ENCODE measurements at regions not wholly inside any gene's neighbourhood (a gene's known extent, or its start where the extent isn't known, plus 50 kb on each side); places are given as distances from the start of the nearest gene placed in this dataset.

DNA sequence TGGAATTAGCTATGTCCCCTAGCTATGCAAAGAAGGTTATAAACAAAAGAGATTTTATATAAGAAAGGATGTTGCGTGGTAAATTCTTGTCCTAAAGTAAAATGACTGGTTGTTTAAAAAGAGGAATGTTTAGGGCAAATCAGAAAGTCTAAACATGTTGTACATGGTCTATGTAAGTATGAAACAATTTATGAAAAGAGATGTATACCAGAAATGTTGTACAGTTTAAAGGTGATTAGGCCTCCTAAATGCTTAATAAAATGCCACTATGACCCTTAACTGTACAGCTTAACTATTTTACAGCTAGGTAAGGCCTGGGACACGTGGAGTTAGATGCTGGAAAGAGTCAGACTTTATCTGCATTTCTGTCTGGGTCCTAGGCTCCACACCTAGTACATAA is 775.9 kb upstream of the KLHL1 start:
- no peak for DNase-seq

DNA sequence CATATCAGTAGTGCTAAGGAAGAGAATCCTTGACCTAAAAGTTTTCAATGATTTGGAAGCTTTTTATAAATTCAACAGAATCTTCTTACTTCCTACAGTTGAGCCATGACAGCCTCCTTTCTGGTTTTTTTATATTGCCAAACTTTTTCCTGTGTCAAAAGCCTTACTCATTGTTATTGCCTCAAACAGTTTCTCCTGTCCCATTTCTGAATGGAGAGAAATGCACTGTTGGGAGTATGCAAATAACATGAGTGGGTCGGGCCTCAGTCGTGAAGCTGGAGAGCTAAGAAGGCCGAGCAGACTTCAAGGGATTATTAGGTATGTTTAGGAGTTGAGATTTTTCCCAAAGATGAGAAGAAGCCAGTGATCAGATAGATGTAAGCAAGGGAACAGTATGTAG is 766.4 kb upstream of the KLHL1 start:
- no peak for DNase-seq

DNA sequence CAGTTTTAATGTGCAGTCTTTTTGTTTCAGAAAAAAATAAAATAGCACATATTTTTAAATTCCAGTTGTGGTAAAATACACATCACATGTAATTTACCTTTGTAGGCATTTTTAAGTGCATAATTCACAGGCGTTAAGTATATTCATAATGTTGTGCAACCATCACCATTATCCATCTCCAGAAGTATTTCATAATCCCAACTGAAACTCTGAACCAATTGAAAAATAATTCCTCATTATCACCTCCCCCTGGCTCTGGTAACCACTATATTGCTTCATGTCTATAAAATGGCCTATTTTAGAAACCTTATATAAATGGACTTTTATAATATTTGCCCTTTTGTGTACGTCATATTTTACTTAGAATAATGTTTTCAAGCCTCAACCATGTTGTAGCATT is 756.5 kb upstream of the KLHL1 start:
- no peak for DNase-seq

DNA sequence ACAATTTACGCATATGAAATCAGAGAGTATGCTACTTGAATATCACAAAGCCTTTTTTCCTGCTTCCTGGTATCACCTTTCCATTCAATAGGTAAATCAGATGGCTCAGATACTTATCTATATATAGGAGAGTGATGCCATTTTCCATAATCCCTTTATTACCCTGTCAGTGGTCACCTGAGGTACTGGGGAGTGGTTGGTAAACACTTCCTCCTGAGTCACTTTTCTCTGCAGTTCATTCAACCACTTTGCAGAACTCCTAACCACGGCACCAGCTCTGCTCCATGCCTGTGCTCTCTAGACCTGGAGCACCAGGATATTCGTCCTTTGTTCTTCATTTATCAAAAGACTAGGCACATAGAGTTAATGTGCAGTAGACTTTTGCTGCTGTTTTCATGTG is 748.5 kb upstream of the KLHL1 start:
- DNase-seq, result no peak

DNA sequence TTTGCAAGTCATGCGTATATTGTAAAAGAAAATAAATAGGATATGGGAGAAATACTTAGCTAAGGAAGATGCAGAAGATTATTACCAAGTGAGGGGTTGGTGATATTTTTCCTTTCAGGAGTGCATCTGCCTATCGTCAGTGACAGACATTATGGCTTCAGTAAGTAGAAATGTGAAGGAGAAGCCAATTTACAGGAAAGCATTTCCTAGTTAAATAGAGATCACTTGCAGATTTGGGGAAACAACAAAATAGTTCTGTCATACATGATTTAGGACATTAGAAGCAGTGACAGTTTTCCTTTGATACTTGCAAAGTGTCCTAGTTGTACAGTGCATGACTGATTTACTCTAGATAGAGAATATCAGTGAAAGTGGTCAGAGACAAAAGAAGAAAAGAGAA is 747.8 kb upstream of the KLHL1 start:
- no peak for DNase-seq

DNA sequence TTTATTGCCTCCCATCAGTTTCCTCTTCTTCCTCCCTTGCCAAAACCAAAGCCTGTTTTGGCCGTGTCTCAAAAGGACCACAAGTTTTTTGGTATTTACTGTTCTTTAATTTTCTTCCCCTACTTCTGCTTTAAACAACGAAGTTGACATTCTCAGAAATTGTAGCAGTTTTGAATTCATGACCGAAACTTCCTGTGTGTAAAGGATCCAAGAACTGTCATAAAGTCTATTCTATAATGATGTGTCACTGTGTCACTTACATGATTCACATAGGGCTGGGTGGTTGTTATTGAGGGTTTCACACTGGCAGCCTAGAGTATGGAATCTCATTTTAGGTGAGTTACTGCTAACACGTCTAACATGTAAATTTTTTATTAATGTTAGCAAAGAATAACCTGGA is 741.0 kb upstream of the KLHL1 start:
- DNase-seq, result no peak

DNA sequence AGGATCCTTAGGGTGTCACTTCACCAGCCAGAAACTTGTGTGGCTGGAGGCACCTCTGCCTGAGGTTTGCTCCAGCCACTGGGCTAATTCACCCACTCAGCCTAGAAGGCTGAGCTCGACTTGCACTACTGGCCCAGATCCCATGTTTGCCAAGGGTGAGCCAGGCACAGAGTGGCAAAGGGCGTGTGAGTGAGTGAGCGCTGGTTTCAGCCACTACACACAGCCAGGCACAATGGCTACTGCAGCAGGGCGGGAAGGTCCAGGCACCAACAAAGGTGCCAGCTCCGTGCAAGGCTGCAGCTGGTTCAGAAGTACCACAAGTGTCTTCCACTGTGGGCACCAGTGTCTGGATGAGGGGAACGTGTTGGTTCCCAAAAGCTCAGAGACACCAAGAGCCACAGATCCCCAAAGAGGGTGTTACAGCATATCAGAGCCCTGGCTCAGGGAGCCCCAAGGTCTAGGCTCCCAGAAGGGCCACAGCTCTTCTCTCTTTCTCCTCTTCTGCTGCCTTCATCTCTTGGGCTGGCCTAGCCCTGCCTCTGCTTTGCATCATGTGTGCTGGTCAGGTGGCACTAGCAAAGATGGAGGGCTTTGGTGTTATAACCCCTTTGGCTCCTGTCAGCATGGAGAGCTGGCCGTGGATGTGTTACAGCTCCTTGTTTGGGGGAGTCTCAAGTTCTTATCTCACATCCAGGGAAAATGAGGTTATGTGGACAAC is 736.3 kb upstream of the KLHL1 start:
- DNase-seq, result no peak

DNA sequence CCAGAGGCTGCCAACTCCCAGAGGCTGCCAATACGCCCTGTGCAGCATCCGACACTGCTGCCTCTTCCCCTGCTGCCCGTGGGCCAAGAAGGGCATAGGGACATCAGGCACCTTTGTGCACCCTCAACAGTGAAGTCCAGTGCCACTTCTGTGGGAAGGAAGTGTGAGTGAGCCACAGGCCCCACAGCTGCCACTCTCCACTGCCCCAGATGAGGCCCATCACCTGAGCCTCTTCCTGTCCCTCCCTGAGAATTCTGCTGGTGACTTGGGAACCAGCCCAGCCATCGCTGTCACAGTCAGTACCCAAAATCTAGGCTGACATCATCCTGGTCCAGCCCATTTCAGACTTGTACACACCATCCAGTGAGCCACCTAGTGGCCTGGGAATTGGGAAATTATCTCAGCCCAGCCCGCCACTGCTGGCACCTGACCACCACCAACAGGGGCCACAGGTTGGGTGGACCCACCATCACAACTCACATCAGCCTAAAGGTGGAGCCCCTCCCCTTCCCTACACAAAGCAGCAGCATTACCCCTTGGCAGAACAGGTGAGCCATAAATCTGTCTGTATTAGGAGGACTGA is 733.9 kb upstream of the KLHL1 start:
- no peak for DNase-seq

DNA sequence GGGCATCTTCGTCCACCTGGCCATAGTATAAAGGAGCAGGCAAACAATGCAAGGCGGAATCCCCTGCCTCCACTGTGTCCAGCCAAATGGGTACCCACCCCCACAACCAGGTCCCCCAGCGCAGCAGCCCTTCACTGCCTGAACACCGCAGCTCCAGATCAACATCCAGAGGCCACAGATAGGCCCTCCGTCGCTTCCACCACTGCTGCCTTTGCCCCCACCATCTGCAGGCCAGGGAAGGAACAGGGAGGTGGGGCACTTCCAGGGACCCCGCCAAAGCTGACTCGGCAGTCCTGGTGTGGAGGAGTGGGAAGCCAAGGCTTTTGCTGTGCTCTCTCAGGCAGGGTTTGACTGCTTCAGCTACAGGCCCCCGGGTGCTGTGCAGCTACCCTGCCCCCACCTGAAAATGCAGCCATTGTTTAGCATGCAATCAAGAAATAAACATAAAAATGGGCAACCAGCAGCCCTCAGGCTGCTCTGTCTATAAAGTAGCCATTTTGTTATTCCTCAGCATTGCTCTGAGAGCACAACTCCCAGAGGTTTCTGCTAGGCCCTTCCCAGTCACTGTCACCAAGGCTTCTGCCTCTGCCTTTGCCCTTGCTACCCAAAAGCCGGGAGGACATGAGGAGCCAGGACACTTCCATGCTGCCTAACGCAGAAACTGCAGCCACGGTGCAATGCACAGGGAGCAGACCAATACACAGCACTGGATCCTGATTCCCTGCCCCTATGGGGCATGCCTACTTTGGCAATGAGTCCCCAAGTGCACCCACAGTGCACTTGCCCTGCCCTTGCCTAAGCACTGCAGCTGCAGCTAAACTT is 733.2 kb upstream of the KLHL1 start:
- no peak for DNase-seq

DNA sequence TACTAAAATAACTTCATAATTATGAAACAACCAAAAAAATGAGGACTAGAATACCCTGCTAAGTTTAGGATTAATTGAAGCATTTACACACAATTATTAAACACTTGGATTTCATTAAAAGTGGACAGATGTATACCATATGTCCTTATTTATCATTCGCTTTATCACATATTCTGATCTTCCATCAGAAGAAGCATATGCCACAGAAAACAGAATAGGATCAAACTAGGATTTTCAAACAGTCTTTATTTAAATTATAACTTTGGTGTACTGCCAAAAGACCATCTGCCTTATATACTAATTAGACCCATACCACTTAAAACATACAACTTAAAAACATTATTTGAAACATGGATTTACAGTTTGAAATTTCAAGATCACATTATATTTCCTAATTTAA is 727.1 kb upstream of the KLHL1 start:
- DNase-seq, result no peak

DNA sequence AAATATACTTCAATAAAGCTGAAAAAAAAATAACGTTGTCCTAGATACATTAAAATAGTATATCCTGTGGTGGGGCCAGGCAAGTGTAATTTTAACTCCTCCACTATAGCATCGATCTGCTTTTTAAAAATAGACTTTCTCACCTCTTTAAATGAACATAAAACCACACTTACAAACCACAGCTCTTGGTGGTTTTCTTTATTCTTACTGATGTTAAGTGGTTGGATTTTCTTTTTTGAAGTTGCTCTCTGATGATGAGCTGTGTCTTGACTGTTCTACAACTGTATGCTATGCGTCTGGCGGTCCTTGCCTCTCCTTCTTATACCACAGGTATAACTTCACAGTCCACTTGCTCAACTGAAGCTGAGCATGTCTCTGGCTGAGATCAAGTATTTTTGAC is 721.5 kb upstream of the KLHL1 start:
- DNase-seq, result no peak

DNA sequence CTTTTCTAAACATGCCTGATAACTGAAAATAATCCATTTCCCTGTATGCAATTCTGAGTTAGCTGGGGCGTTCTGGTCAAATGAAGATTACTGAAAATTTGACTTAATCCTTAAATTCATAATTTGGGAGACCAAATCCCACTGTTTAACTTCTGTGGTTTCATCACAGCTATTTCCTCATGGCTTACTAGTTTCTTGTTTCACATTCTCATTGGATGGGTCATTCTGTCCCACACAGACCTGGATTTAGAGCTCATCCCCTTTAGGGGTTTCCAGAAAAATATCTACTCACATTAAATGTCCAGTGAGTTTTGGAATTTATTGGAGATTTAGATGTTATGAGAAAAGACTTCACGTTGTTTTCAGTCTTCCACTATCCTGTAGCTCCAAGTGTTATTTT is 709.3 kb upstream of the KLHL1 start:
- DNase-seq, result no peak

DNA sequence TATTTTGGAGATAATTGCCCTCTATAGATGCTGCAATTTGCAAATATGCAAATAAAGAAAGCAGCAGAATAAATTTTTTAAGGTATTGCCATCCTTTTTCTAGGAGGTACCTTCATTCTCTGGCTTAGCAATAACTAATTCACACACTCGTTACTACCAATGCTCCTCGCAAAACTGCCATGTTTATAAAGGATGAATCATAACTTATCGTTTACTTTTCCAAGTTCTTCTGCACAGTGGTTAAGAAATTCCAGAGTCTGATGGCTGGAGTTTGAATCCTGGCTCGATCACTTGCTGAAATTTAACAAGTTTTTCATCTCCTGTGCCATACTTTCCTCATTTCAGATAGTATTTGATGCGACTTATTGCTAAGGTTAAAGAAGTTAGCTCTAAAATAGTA is 708.6 kb upstream of the KLHL1 start:
- no peak for DNase-seq

DNA sequence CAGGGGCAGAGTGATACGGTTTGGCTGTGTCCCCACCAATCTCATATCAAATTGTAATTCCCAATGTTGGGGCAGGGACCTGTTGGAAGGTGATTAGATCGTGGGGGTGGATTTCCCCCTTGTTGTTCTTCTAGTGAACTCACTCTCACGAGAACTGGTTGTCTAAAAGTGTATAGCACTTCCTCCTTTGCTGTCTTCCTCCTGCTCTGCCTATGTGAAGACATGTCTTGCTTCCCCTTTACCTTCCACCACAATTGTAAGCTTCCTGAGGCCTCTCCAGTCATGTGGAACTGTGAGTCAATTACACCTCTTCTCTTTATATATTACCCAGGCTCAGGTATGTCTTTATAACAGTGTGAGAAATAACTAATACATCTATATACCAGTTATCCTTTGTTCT is 706.4 kb upstream of the KLHL1 start:
- no peak for DNase-seq

DNA sequence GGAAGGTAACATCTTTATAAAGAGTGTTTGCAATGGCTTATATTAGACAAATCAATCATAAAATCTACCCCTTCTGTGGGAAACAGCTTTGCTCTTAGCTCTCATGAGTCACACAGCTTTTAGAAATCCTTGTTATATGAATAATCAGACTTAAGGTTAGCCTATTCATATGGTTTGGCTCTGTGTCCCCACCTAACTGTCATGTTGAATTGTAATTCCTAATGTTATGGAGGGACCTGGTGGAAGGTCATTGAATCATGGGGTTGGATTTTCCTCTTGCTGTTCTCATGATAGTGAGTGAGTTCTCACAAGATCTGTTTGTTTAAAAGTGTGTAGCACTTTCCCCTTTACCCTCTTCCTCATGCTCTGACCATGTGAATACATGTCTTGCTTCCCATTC is 704.2 kb upstream of the KLHL1 start:
- DNase-seq, result no peak

DNA sequence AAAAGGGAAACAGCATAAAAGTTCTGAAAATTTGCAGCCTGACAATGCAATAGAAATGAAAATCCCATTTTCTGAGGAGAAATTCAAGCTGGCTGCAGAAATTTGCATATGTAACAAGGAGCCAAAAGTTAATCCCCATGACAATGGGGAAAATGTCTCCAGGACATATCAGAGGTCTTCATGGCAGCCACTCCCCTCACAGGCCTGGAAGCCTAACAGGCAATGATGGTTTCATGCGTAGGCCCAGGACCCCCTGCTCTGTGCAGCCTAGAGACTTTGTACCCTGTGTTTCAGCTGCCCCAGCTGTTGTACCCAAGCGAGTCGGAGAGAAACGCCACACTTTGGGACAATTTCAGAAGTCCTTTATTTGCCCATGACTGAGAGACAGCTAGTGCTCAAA is 701.3 kb upstream of the KLHL1 start:
- DNase-seq, result no peak

DNA sequence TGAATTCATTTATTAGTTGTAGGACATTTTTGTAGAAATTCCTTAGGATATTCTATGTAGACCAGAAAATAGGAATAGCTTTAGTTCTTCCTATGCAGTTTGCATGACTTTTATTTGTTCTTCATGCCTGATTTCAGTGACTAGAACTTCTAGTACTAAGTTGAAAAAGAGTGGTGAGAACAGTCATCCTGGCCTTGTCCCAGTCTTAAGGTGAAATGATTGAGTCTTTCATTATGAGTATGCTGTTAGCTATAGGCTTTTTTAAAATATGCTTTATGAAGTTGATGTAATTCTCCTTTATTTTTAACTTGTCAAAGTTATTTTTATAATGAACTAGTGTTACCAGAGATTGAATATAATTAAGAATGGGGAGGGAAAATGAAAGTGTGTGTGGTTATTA is 690.1 kb upstream of the KLHL1 start:
- DNase-seq, result no peak

DNA sequence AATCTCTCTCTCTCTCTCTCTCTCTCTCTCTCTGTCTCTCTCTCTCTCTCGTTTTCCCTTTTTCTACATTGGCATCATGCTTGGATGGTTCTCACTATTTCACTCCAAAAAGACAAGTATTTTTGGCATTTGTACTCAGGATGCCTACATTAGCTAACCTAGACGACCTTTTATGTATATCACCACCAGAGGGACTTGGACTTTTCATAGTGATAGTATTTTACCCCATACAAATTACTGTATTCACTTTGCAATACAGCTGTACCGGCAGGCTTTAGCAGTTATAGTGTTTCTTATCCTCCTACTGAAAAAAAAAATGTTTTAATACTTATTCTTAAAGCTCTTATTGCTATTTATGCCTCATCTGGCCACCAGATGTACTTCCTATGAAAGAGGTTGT is 687.2 kb upstream of the KLHL1 start:
- no peak for DNase-seq

DNA sequence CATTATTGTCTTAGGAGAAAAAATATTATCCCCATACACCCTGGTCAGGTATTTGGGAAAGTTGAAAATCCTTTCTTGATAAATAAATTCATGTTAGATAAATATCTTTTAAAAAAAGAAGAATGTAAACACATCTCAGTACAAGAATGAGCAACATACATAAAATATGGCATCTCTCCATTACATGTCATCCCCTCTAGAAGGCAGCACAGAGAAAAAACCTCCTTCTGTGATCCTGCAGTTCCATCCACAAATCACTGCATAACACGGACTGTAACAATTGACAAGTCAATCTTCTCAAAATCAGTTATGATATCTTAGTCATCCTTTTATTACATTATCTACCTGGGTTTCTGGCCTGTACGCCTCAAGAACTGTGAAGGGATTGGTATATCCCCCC is 683.9 kb upstream of the KLHL1 start:
- no peak for DNase-seq

DNA sequence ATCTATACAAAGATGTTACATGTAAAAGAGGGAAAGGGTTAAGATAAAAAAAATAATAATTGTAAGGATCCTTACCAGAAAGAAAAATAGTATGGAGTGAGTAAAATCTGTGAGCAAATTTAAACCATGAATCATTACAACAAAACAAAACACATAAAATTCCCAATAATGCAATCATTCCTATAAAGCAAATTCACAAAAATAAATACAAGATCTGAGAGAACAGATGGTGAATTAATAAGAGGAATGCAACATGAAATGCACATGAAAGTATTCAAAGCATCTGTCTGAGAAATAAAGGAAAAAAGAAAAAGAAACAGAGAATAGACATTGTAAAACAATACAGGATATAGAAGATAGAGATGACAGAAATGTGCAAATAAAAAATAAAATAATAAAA is 681.5 kb upstream of the KLHL1 start:
- DNase-seq, result no peak

DNA sequence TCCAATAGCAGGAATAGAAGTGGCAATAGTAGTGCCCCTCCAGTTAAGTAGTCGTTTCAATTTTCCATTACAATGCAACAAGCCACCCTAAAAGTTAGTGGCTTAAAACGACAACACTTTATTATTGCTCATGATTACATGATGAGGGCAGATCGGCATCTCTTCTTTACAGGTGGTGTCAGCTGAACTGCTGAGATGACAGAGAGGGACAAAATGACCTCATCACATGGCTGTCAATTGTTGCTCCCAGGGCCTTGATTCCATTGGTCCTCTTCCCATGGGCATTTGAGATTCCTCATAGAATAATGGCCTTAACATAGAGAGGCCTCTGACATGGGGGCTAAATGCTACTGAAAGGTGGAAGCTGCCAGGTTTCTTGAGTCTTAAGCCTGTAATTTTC is 679.8 kb upstream of the KLHL1 start:
- DNase-seq, result no peak

DNA sequence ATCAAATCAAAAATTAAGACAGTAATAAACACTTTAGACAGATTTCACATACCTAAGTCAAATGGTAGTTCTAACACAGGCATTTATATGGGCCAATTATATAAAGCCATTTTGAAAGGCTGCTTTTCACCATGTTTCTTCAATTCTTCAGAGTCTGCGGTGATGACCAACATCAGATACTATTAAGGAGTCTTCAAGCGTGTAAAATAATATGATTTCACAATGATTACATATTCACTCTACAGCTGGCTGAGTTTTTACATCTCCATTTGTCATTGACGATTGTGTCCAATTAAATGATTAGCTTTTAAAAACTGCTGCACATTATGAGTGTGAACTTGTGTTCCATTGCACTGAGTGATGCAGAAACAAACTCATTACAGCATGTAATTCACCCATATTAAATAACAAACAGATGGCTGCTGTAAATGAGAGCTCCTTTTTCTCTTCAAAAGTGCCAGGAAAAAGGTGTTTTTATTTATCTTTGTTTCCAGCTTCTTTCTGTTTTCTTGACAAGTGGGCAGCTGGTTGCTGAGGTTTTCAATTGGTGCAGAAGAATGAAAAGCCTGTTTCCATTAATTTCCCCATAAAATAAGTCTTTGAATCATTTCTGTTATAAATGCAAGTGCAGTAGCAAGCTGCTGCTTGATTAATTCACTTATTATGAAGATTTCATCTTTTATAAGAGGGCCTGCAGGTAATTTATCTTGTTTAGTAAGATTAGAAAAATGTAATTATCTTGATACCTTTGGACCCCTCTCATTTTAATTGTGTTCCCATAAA is 676.1 kb upstream of the KLHL1 start:
- no peak for DNase-seq

DNA sequence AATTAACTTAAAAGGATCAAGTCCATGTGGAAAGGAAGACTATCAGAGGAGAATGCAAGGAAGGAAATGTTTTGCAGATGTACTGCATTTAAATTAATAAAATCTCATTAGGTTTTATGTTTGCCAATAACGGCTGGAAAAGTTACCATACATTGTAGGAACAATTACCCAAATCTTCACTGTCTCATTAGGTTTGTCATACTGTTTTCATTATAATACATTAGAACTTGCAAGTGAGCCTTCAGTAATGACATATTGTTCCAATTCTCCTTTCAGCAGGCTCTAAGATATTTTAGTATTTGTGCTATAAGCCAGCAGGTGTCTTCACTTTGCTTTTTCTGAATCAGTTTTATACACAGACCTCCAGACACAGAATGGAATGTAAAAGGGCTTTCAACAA is 661.6 kb upstream of the KLHL1 start:
- no peak for DNase-seq

DNA sequence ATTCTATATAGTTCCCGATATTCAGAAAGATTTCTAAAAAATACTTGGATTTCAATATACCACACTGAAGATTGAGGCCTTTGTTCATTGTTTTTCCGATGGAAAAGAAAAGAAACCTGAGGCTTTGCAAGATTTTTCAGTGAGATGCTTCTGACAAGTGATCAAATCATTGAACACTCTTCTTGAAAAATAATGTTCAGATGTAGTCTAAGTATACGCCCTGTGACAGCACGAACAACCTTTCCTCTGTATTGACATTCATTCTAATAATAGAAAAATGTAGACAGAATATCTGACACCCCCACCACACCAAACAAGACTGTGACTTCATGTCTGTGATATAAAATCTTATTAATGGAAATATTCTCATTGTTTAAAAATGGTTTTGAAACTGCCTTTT is 650.7 kb upstream of the KLHL1 start:
- DNase-seq, result no peak
